ENCODE measurements at regions not wholly inside any gene's neighbourhood (a gene's known extent, or its start where the extent isn't known, plus 50 kb on each side); places are given as distances from the start of the nearest gene placed in this dataset.
A peak's percentile ranks its signal among the peaks of the same experiment; 100 is the strongest.

- FAIRE-seq, result no peak
- peak; percentile 16 to 44 for DNase-seq (ENCODE audit: low spot score in 2 of 2)
Measured at GRCh38 chr15:47987908-47988532, 132.8 kb upstream of the SLC24A5 start.

GRCh38 chr15:47988564-47988963 is 132.2 kb upstream of the SLC24A5 start:
- FAIRE-seq, result no peak

GRCh38 chr15:47990821-47991220 is 130.0 kb upstream of the SLC24A5 start:
- FAIRE-seq (no peak), DNase-seq (ENCODE audit: low spot score in 2 of 2) (no peak)

More at GRCh38 chr15:47988564-47988963, 132.2 kb upstream of the SLC24A5 start:
- no peak for DNase-seq (ENCODE audit: low spot score in 2 of 2)

- FAIRE-seq (no peak), DNase-seq (ENCODE audit: low spot score in 2 of 2) (peak in 1 of 2 donors; percentile 4)
Measured at GRCh38 chr15:47991357-47991756, 129.4 kb upstream of the SLC24A5 start.

GRCh38 chr15:47993051-47993450 is 127.7 kb upstream of the SLC24A5 start:
- FAIRE-seq (no peak), DNase-seq (ENCODE audit: low spot score in 2 of 2) (no peak)

- FAIRE-seq (no peak), DNase-seq (ENCODE audit: low spot score in 2 of 2) (no peak)
Measured at GRCh38 chr15:47997195-47998080, 123.4 kb upstream of the SLC24A5 start.

GRCh38 chr15:47998619-47999019 is 122.2 kb upstream of the SLC24A5 start:
- FAIRE-seq, result no peak

GRCh38 chr15:48001393-48002039 is 119.3 kb upstream of the SLC24A5 start:
- FAIRE-seq, result no peak
- no peak for DNase-seq (ENCODE audit: low spot score in 2 of 2)

More at GRCh38 chr15:47998619-47999019, 122.2 kb upstream of the SLC24A5 start:
- no peak for DNase-seq (ENCODE audit: low spot score in 2 of 2)

GRCh38 chr15:48002767-48003166 is 118.0 kb upstream of the SLC24A5 start:
- FAIRE-seq (no peak), DNase-seq (ENCODE audit: low spot score in 2 of 2) (no peak)

- DNase-seq (ENCODE audit: low spot score in 2 of 2), result no peak
- FAIRE-seq, result no peak
Measured at GRCh38 chr15:48003441-48003840, 117.3 kb upstream of the SLC24A5 start.

GRCh38 chr15:48005077-48005476 is 115.7 kb upstream of the SLC24A5 start:
- DNase-seq (ENCODE audit: low spot score in 2 of 2), result no peak
- no peak for FAIRE-seq

- no peak for DNase-seq (ENCODE audit: low spot score in 2 of 2)
Measured at GRCh38 chr15:48006031-48006511, 114.7 kb upstream of the SLC24A5 start.

GRCh38 chr15:48010316-48010715 is 110.5 kb upstream of the SLC24A5 start:
- DNase-seq (ENCODE audit: low spot score in 2 of 2) (no peak), FAIRE-seq (no peak)

More at GRCh38 chr15:48006031-48006511, 114.7 kb upstream of the SLC24A5 start:
- no peak for FAIRE-seq

GRCh38 chr15:48012191-48012590 is 108.6 kb upstream of the SLC24A5 start:
- FAIRE-seq (no peak), DNase-seq (ENCODE audit: low spot score in 2 of 2) (no peak)

GRCh38 chr15:48016865-48017264 is 103.9 kb upstream of the SLC24A5 start:
- FAIRE-seq, result no peak
- DNase-seq (ENCODE audit: low spot score in 2 of 2), result no peak

- FAIRE-seq, result no peak
- DNase-seq (ENCODE audit: low spot score in 2 of 2), result no peak
Measured at GRCh38 chr15:48017747-48018146, 103.0 kb upstream of the SLC24A5 start.

- FAIRE-seq, result no peak
- no peak for DNase-seq (ENCODE audit: low spot score in 2 of 2)
Measured at GRCh38 chr15:48020166-48020565, 100.6 kb upstream of the SLC24A5 start.

- FAIRE-seq (no peak), DNase-seq (ENCODE audit: low spot score in 2 of 2) (no peak)
Measured at GRCh38 chr15:48021336-48022086, 99.3 kb upstream of the SLC24A5 start.

- DNase-seq (ENCODE audit: low spot score in 2 of 2), result no peak
- FAIRE-seq, result no peak
Measured at GRCh38 chr15:48025118-48025517, 95.7 kb upstream of the SLC24A5 start.

GRCh38 chr15:48028712-48029111 is 92.1 kb upstream of the SLC24A5 start:
- DNase-seq (ENCODE audit: low spot score in 2 of 2), result no peak
- no peak for FAIRE-seq

All from frontal cortex (tissue), 3 donors.